SKM-1 (cell line): ENCODE measurements at regions not wholly inside any gene's neighbourhood (a gene's known extent, or its start where the extent isn't known, plus 50 kb on each side); places are given as distances from the start of the nearest gene placed in this dataset.
"Not testable (repeated sequence)": the region's sequence is repeated elsewhere in the genome, so short reads cannot be mapped to it uniquely, and the experiment has no call there.

ENCODE experiments used
- DNase-seq: peaks from one replicate; lab custom pipeline; 2025; ENCODE audit not compliant: unreplicated experiment; lab: John Stamatoyannopoulos, UW

DNA sequence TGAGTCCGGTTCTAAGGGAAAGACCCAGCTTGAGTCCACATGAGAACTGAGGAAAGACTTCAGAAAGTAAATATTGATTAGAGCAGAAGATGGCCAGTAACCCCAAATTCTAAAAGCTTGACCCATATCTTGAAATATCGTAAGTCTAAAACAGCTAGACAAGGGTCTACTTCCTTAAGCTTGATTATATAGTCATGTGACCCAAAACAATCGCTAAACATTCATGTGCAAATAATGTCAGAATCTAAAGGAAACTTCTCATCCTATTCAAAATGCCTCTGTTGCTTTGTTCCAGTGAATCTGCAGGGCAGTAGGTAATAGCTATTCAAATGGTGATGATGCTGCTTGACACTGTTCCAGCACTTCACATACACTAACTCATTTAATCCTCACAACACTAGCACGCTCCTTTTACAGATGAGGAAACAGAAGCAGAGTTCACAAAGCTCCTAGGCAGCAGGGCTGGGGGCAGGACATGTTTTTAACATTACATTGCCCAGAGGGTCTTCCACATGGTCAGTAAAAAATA is 52.6 kb downstream of the TCF20 start:
- no peak for DNase-seq

DNA sequence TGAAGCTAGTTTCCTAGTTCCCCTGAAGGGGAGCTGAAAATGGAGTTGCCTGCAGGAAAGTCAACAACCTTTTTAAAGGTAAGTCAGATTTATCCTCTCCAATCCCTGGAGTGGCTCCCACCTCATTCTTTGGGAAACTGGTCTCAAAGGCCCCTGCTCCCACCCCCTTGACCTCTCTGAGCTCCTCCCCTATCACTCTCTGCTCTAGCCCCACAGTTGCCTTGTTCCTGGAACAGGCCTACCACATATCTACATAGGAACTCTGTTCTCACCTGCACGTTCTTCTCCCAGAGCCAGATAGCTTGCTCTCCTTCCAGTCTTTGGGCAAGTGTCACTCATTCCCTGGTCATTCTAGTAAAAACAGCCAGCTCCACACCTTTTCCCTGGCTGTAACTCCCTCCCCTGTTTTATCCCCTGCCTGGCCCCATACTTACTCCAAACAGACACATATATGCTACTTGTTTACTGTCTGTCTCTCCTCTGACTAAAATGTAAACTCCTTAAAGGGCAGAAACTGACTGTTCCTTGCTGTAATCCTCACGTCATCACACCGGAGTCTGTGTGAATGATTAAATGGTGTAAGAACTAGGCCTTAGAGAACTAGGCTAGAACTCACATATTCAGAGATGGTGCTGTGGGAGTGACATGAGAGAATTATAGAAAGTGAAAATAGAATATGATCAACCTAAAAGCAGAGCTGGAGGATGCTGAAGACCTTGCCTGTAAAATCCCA is 53.3 kb downstream of the TCF20 start:
- DNase-seq, result no peak

DNA sequence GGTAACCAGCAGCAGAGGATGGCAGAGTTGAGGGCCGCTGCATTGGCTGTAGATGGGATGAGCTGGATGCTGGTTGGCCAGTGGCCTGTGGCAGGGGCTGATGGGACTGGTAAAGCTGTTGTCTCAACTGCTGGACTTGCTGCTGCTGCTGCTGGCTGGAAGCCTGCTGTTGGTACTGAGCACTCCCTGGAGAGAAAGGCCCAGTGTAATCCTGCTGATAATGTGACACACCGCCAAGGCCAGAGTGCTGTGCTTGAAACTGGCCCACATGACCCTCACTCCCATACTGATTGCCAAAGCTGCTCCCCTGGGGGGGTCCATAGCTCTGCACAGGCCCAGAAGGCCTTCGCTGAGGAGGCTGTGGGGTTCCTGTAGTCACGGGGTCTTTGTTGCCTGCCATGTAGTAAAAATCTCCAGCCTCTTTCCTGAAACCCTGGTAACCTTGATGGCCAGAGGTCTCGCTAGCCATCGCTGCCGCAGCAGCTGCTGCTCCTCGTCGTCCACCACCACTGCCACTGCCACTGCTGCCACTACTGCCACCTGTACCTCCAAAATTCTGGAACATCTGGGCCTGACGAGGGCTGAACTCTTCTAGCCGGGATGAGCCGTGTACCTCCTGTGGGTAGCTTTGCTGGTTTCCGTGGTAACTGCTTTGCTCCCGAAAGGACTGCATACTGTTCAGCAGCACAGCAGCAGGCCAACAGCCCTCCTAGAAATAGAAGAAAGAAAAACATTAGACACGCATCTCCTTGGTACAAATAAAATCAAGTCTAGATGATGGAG is 55.6 kb downstream of the TCF20 start:
- no peak for DNase-seq

DNA sequence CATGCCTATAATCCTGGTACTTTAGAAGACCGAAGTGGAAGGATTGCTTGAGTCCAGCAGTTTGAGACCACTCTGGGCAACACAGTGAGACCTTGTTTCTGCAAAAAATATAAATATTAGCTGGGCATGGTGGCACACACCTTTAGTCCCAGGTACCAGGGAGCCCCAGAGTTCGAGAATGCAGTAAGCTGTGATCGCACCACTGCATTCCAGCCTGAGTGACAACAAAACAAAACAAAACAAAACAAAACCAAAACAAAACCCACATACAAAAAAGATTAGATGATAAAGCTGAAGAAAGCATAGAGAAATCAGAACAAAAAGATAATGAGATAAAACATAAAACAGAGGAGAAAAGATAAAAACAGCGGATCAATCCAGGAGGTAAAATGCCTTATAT is 62.1 kb downstream of the TCF20 start:
- DNase-seq, result no peak

DNA sequence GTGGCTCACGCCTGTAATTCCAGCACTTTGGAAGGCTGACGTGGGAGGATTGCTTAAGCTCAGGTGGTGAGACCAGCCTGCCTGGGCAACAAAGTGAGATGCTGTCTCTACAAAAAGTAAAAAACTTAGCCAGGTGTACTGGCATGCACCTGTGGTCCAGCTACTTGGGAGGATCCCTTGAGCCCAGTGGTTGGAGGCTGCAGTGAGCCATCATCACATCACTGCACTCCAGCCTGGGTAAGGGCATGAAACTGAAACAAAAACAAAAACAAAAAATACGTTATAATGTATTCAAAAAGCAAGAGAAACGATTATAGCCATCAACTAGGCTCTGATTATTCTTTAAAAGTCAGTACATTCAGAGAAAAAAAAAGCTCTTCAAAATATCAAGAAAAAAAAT is 62.5 kb downstream of the TCF20 start:
- DNase-seq, result no peak

DNA sequence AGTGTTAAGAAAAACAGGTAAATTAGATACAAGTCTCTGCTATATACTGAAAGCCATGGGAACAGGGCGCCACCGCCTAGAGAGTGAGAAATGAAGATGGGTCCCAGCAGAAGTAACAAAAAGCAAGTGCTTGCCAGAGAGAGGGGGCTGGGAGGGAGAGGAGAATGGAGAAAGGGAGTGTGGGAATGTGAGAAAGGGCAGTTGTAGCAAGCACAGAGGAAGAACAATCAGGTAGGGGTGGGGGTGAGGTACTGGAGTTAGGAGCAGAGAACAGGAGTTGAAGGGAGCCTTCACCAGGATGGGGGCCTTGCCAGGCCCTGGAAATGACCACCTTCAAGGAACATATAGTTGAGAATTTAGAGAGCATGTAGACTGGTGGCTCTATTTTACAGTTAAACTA is 66.8 kb downstream of the TCF20 start:
- DNase-seq, result no peak

DNA sequence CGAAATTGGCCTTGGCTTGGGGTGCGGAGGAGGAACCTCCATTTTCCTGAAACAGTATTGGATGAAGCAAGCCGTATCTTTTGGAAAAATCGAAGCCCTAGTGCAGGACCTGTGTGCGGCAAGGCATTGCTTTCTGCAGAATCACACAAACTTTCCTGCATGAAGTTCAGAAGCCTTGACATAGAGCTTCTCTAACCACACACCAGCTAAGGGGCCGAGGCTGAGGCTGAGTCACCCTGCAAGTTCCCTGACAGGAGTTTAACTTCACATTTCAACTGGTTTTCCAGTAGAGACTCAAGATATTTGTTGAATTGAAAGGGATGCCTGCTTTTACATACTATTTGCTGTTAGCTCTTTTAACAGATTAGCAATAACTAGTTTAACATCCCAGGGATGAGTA is 67.8 kb downstream of the TCF20 start:
- no peak for DNase-seq

DNA sequence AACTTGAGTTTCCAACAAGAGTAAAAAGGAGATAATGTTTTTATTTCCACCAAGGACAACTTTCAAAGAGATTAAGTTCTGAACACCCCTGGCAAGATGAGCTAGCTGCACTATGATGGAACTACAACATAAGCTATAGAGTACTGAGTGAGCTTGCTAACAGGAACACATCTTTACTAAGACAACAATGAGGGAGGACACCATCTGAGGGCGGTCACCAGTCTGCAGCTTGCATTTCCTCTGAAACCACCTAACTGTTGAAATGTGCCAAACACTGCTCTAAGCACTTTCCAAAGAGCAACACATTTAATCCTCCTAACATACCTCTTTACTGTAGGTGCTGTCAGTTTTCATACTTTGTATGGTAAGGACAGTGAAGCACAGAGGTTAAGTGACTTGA is 68.4 kb downstream of the TCF20 start:
- DNase-seq, result no peak

DNA sequence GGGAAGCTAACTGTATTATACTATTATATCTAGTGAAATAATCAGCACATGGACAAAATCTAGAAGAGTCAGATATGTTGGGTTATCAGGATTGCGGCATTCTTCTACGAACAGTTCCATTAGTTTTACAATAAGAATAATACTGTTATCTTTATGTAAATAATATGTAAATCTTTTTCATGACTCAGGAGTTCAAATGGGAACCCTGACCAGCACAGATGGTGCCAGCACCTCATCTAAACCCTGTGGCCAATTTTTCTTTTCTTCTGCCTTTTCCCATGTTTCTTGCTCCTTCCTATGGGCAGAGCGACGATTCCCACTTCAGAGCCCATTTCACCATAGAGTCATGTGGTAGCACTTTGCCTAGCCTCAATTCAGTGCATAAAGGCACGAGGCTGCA is 68.4 kb upstream of the CYP2D6 start:
- DNase-seq, result no peak

DNA sequence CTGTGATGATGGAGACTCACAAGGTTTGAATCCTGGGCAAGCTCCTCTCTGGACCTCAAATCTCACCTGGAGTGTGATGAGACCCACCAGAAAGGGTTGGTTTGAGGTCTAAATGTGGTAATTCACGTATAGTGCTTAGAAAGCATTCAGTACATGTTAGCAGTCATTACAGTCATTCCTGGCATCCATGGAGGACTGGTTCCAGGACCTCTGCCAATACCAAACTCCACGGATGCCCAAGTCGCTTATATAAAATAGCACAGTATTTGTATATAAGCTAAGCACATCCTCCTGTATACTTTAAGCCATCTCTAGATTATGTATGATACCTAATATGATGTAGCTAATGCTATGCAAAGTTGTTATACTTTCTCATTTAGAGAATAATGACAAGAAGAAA is 67.6 kb upstream of the CYP2D6 start:
- no peak for DNase-seq

DNA sequence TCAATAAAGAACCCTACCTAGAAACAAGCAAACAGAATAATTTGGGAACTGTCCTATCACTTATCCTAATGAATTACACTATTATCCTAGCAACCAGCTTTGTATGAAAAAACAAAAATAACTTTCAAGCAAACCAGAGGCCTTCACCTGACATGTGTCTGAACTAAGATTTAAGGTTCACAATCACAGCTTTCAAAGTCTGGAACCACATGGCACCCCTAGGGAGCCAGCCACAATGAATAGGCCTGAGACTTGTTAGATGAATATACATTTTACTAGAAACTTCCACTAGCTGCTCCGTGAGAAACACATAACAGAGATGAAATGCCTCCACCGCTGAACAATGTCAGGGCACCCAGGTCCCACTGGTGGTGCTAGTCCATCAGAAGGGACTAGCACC is 65.8 kb upstream of the CYP2D6 start:
- DNase-seq, result no peak

DNA sequence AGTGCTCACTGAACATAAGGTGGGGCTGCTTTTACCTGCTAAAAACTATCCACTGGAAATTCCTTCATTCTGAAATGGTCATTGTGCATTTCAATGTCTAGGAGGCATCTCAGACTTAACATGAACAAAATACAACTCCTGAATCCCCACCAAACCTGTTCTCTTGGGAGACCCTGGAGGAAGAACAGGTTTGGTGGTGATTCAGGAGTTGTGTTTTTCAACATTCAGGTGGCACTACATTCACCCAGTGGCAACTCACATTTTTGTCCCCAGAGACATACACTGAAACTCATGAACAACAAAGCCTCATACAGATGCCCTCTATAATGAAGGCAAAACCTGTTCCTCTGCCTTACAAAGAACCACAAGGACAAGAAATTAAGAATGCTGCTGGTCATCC is 64.3 kb upstream of the CYP2D6 start:
- DNase-seq, result no peak

DNA sequence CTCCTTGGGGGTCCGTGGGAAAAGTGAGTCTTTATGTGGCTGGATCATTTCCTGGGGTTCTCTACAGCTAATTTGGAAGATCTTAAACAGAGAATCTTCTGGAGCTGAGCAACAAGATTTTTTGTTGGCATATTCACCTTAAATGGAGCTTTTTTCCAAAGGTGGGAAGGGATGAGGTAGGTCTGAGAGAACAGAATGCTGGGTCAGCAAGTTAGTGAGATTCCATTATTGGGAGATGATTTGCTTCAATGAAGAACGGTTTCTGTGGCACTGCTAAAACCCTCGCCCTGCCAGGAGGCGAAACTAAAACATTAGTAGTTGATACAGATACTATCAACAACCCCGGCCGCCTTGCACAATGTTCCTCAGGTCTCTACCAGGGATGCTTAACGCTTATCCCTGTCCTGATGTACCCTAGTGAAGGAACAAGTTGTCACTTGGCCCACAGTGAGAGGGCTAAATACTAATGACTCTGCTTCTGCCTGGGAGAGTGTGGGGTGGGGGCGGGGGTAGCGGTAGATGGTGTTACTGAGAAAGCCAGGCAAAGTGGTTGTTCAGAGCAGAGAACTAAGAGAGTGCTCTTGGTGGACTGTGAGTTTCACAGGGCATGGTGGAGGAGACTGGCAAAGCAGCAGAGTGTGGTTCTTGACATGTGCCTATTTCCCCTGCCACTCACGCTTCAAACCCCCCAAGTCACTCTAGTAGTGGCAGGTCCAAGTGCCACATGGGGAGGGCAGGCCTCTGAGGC is 63.7 kb upstream of the CYP2D6 start:
- DNase-seq, result no peak

DNA sequence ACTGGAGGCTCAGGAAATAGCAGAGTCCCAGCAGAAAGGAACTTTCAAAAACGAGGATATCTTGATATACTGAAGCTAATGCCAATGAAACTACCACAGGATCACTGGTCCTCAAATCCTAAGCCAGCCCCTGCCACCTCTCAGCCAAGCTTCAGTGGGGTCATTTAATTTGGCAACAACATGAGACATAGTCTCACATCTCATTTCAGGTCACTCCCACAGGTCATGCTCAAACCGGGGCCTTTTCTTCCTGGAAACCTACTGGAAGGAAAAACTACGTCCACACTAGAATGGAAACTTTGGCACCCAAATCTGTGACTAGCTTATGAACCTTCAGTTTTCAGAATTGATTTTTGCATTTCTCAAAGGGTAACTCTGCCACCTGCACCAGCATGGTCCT is 61.9 kb upstream of the CYP2D6 start:
- no peak for DNase-seq

DNA sequence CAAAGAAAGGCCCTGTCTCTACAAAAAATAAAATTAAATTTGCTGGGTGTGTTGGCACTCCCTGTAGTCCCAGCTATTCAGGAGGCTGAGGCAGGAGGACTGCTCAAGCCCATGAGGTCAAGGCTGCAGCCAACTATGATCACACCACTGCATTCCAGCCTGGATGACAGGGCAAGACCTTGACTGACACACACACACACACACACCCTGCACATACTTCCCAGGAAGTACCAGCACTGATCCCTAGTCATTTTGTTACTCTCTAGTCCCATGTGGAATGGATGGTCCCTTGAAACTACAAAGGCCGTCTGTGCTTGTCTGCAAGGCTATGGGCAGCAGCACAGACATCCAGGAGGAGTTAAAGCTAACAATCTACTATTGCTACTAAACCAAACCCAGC is 59.7 kb upstream of the CYP2D6 start:
- no peak for DNase-seq

DNA sequence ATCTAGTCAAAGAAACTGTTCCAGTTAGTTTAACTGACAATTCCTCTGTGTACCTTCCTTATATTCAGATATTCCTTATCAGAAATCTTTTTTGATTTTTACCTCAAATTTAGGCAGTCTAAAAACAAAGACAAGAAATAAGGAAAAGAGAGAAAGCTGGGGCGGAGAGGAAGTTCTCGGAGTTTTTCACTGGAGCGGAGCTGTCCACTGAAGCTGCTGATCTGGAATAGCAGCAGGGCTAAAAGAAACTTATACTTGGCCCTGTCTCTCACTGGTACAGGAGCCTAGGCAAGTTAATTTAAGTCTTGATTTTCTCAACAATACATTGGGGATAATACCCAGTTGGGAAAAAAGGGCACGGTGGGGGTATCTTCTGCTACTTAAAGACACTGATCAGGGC is 59.2 kb upstream of the CYP2D6 start:
- no peak for DNase-seq

DNA sequence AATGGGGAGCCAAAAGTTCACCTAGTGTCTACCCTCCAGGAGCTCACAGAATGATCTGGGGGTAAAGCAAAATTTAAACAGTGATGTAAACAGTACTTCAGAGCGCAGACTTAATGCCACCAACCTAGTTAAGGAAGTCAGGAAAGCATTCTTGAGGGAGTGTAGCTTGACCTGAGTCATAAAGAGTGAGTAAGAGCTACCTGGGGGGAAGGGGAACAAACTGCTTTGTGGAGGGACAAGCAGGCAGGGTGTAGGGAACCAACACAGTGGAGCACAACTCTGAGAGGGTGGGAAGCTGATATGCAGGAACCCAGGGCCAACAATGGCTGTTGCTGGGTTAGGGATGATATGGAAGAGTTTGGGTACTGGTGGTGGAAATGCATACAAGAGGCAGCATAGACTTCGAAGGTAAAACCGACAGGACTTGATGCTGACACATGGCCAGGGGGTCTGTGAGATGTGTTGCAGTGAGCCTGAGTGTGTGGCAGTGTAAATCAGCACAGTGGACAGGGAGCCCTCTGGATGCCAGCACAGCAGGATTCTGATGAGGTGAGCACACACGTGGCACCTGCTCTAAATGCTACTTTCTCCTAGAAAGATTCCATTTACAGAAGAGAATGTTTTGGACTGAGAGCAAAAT is 58.3 kb upstream of the CYP2D6 start:
- peak; percentile 4 for DNase-seq

DNA sequence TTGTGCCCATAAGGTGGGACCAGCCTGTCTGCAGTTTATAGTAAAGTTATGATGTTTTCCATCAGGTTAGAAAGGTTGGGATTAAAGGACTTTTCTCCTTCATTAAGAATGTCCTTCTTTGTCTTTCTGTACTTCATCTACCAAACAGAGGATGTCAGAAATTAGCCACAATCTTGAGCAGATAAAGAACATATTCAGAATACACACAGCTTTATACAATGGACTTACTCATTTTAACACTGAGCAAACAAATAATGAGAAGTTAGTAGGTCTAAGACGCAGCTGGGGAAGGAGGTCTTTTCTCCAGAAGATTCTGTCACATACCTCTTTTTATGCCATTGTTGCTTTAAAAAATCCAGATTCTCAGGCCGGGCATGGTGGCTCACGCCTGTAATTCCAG is 57.0 kb upstream of the CYP2D6 start:
- DNase-seq, result no peak

DNA sequence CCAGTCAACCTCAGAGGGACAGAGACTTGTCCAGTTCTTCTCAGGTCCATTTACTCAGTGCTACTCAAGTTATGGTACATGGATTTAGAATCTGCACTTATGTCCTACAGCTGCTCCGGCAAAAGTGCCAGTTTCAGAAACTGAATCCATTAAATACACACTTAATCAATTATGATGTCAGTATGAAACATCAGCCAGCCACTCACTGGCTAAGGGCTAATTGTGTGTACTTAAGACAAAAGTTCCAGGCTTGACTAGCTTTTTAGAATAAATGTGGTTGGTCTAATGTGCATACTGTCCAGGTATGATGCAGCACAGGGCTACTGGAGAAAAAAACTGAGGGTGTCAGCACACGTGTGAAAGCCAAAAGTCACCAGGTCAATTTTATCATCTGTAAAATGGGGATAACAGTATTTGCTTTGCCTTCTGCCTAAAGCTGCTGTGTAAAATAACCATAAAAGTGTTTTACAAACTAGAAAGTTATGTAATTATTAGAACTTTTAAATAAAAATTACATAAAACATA is 55.4 kb upstream of the CYP2D6 start:
- DNase-seq, result no peak

DNA sequence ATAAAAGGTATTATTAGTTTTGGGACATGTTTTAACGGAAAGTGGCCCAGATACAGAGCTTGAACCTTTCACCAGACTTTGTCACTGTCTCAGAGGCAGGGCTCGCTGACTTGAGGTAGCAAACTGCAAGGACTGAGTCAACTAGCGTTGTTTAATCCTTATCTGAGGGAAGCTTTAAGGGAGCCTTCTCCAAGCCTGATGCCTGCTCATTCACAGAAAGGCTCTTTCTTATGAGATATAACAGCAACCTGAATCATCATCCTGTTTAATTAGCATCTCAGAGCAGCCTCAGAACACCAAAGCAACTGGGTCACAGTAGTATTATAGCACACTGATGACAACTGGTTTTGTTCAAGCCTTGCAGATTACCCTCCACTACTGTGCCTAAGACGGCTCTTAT is 54.2 kb upstream of the CYP2D6 start:
- DNase-seq, result no peak

DNA sequence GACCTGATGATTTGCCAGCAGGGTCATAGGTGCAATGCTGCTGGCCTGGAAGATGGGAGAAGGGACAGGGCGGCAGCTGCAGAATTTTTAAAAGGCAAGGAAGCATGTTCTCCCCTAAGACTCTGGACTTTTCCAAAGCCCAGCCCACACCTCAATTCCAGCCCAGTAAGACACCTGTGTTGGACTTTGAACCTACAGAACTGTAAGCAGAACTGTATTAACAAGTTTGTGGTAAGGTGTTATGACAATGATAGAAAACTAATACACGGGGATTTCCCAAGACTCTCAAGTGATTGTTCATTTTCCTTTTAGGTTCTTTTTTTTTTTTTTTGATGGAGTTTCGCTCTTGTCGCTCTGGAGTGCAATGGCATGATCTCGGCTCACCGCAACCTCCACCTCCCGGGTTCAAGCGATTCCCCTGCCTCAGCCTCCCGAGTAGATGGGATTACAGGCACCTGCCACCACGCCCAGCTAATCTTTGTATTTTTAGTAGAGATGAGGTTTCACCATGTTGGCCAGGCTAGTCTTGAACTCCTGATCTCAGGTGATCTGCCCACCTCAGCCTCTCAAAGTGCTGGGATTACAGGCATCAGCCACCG is 53.0 kb upstream of the CYP2D6 start:
- not testable (repeated sequence) for DNase-seq
